HEK293 (cell line): ENCODE measurements at regions not wholly inside any gene's neighbourhood (a gene's known extent, or its start where the extent isn't known, plus 50 kb on each side); places are given as distances from the start of the nearest gene placed in this dataset.

Source experiments
- CTCF ChIA-PET: fragments of 350-600 bp; formaldehyde crosslinking; extraction: SDS; loops from one replicate; lab custom pipeline; 2021; ENCODE audit warnings: antibody characterized with exemption; lab: Yijun Ruan, JAX
- POLR2A ChIA-PET: fragments of 300-600 bp; formaldehyde crosslinking; extraction: SDS; loops from one replicate; lab custom pipeline; 2020; ENCODE audit warnings: antibody characterized with exemption, inconsistent platforms; lab: Yijun Ruan, JAX
- H3K27ac ChIP-seq: fragments of 200-500 bp; sonication (Bioruptor generic); 2 replicates; pipeline ENCODE4 v1.5.1; 2014; ENCODE audit warnings: low read depth, low read length, control low read depth, inconsistent platforms; ENCODE audit errors: extremely low read depth
- H3K36me3 ChIP-seq, 2 experiments: fragments of 200-500 bp in 1 of 2; sonication (Bioruptor generic) in 1 of 2; 1 replicate in 1 of 2; 2 replicates in 1 of 2; pipeline ENCODE4 v1.5.1; 2014 to 2017; ENCODE audit warnings: inconsistent platforms in 2 of 2, low read length in 2 of 2; ENCODE audit not compliant: control insufficient read depth in 2 of 2, insufficient read depth in 1 of 2
- H3K4me1 ChIP-seq: fragments of 200-500 bp; sonication (Bioruptor generic); 2 replicates; pipeline ENCODE4 v1.5.1; 2014; ENCODE audit warnings: mild to moderate bottlenecking, low read length, inconsistent platforms; ENCODE audit not compliant: control insufficient read depth, insufficient read depth
- H3K4me3 ChIP-seq: 2 replicates; pipeline ENCODE4 v1.5.1; 2011; ENCODE audit warnings: low read depth, mild to moderate bottlenecking, control low read depth, low read length, moderate library complexity
- H3K9me3 ChIP-seq: fragments of 200-500 bp; sonication (Bioruptor generic); 2 replicates; pipeline ENCODE4 v1.5.1; 2014; ENCODE audit warnings: low read depth, low read length, inconsistent platforms; ENCODE audit not compliant: control insufficient read depth, insufficient read depth
- GLI2 ChIP-seq: fragments of 450-650 bp; formaldehyde crosslinking; IDR thresholded peaks from 2 replicates; pipeline ENCODE4; 2017; ENCODE audit warnings: missing biosample characterization, missing genetic modification characterization, low read depth, borderline replicate concordance
- GLI4 ChIP-seq: fragments of 450-650 bp; formaldehyde crosslinking; IDR thresholded peaks from 2 replicates; pipeline ENCODE4 v1.5.1; 2016; ENCODE audit warnings: missing biosample characterization, missing genetic modification characterization
- SP2 ChIP-seq: fragments of 450-650 bp; formaldehyde crosslinking; IDR thresholded peaks from 2 replicates; pipeline ENCODE4 v1.5.1; 2016; ENCODE audit warnings: missing biosample characterization, missing genetic modification characterization
- ZBTB8A ChIP-seq: fragments of 450-650 bp; formaldehyde crosslinking; IDR thresholded peaks from 2 replicates; pipeline ENCODE4 v1.5.1; 2016; ENCODE audit warnings: missing biosample characterization, missing genetic modification characterization
- ZFP3 ChIP-seq: fragments of 450-650 bp; formaldehyde crosslinking; IDR thresholded peaks from 2 replicates; pipeline ENCODE4 v1.5.1; 2016; ENCODE audit warnings: low read depth, missing biosample characterization, missing genetic modification characterization
- ZFP41 ChIP-seq: fragments of 450-650 bp; formaldehyde crosslinking; IDR thresholded peaks from 2 replicates; pipeline ENCODE4 v1.5.1; 2016; ENCODE audit warnings: missing biosample characterization, missing genetic modification characterization, borderline replicate concordance
- ZFP69B ChIP-seq: fragments of 450-650 bp; formaldehyde crosslinking; IDR thresholded peaks from 2 replicates; pipeline ENCODE4 v1.5.1; 2016; ENCODE audit warnings: missing biosample characterization, missing genetic modification characterization
- ZNF121 ChIP-seq: fragments of 450-650 bp; formaldehyde crosslinking; IDR thresholded peaks from 2 replicates; pipeline ENCODE4 v1.5.1; 2016; ENCODE audit warnings: missing biosample characterization, missing genetic modification characterization
- ZNF133 ChIP-seq: fragments of 450-650 bp; formaldehyde crosslinking; IDR thresholded peaks from 2 replicates; pipeline ENCODE4 v1.5.1; 2016; ENCODE audit warnings: missing biosample characterization, missing genetic modification characterization
- ZNF169 ChIP-seq: fragments of 450-650 bp; formaldehyde crosslinking; IDR thresholded peaks from 2 replicates; pipeline ENCODE4 v1.5.1; 2016; ENCODE audit warnings: missing biosample characterization, missing genetic modification characterization
- ZNF2 ChIP-seq: fragments of 450-650 bp; formaldehyde crosslinking; IDR thresholded peaks from 2 replicates; pipeline ENCODE4 v1.5.1; 2016; ENCODE audit warnings: missing biosample characterization, missing genetic modification characterization
- ZNF239 ChIP-seq: fragments of 450-650 bp; formaldehyde crosslinking; IDR thresholded peaks from 2 replicates; pipeline ENCODE4 v1.5.1; 2016; ENCODE audit warnings: missing biosample characterization, missing genetic modification characterization
- ZNF24 ChIP-seq: fragments of 450-650 bp; formaldehyde crosslinking; IDR thresholded peaks from 2 replicates; pipeline ENCODE4 v1.5.1; 2016; ENCODE audit warnings: missing biosample characterization, missing genetic modification characterization
- ZNF248 ChIP-seq: fragments of 450-650 bp; formaldehyde crosslinking; IDR thresholded peaks from 2 replicates; pipeline ENCODE4 v1.5.1; 2017; ENCODE audit warnings: missing biosample characterization, missing genetic modification characterization
- ZNF366 ChIP-seq: fragments of 450-650 bp; formaldehyde crosslinking; conservative IDR thresholded peaks from 2 replicates; pipeline ENCODE4 v1.5.1; 2016; ENCODE audit warnings: missing biosample characterization, missing genetic modification characterization
- ZNF37A ChIP-seq: fragments of 450-650 bp; IDR thresholded peaks from 2 replicates; pipeline ENCODE4 v1.5.1; 2018; ENCODE audit warnings: missing biosample characterization, missing genetic modification characterization
- ZNF423 ChIP-seq: fragments of 450-650 bp; formaldehyde crosslinking; IDR thresholded peaks from 2 replicates; pipeline ENCODE4 v1.5.1; 2016; ENCODE audit warnings: missing biosample characterization, missing genetic modification characterization
- ZNF514 ChIP-seq: fragments of 450-650 bp; formaldehyde crosslinking; IDR thresholded peaks from 2 replicates; pipeline ENCODE4 v1.5.1; 2016; ENCODE audit warnings: missing biosample characterization, missing genetic modification characterization
- ZNF621 ChIP-seq: fragments of 450-650 bp; formaldehyde crosslinking; IDR thresholded peaks from 2 replicates; pipeline ENCODE4 v1.5.1; 2017; ENCODE audit warnings: missing biosample characterization, missing genetic modification characterization
- ZNF664 ChIP-seq: fragments of 450-650 bp; formaldehyde crosslinking; IDR thresholded peaks from 2 replicates; pipeline ENCODE4 v1.5.1; 2016; ENCODE audit warnings: missing biosample characterization, missing genetic modification characterization
- ZNF747 ChIP-seq: fragments of 450-650 bp; formaldehyde crosslinking; IDR thresholded peaks from 2 replicates; pipeline ENCODE4 v1.5.1; 2016; ENCODE audit warnings: missing biosample characterization, missing genetic modification characterization
- ZNF785 ChIP-seq: fragments of 450-650 bp; formaldehyde crosslinking; IDR thresholded peaks from 2 replicates; pipeline ENCODE4 v1.5.1; 2016; ENCODE audit warnings: missing biosample characterization, missing genetic modification characterization
- ZXDB ChIP-seq: fragments of 450-650 bp; formaldehyde crosslinking; IDR thresholded peaks from 2 replicates; pipeline ENCODE4 v1.5.1; 2016; ENCODE audit warnings: missing biosample characterization, missing genetic modification characterization
- TF ChIP-seq, protein P1 (sequence below): fragments of 450-650 bp; formaldehyde crosslinking; IDR thresholded peaks from 2 replicates; pipeline ENCODE4 v1.5.1; 2017; ENCODE audit warnings: missing biosample characterization, missing genetic modification characterization
- TF ChIP-seq, protein P2 (sequence below): fragments of 450-650 bp; formaldehyde crosslinking; IDR thresholded peaks from 2 replicates; pipeline ENCODE4; 2016; ENCODE audit warnings: missing biosample characterization, missing genetic modification characterization
- TF ChIP-seq, protein P3 (sequence below): fragments of 450-650 bp; IDR thresholded peaks from 2 replicates; pipeline ENCODE4 v1.5.1; 2018; ENCODE audit warnings: missing biosample characterization, missing genetic modification characterization
- TF ChIP-seq, protein P4 (sequence below): fragments of 450-650 bp; formaldehyde crosslinking; IDR thresholded peaks from 2 replicates; pipeline ENCODE4 v1.5.1; 2016; ENCODE audit warnings: missing biosample characterization, missing genetic modification characterization

DNA sequence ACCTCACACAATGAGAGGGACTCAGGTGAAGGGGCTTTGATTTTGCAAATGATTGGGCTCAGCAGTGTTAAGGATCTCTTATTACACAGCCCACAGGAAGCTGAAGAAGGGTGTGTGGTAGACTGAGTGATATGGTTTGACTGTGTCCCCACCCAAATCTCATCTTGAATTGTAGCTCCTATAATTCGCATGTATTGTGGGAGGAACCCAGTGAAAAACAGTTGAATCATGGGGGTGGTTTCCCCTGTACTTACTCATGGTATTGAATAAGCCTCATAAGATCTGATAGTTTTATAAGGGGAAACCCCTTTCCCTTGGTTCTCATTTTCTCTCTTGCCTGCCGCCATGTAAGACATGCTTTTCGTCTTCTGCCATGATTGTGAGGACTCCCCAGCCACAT is 132.5 kb upstream of the FBXL7 start:
- H3K27ac ChIP-seq: no peak overlapping the region
- CTCF ChIA-PET: no interaction called here
- TF ChIP-seq, protein P1, sequence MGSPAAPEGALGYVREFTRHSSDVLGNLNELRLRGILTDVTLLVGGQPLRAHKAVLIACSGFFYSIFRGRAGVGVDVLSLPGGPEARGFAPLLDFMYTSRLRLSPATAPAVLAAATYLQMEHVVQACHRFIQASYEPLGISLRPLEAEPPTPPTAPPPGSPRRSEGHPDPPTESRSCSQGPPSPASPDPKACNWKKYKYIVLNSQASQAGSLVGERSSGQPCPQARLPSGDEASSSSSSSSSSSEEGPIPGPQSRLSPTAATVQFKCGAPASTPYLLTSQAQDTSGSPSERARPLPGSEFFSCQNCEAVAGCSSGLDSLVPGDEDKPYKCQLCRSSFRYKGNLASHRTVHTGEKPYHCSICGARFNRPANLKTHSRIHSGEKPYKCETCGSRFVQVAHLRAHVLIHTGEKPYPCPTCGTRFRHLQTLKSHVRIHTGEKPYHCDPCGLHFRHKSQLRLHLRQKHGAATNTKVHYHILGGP (tag by site-specific recombination): no peak
- TF ChIP-seq, all 188 proteins: peak for 0
- no peaks in the 10 kb centered on the region for H3K36me3 ChIP-seq
- no peaks in the 10 kb centered on the region for H3K4me1 ChIP-seq
- POLR2A ChIA-PET: no interaction called here
- no peak overlapping the region for H3K4me3 ChIP-seq
- no peaks in the 10 kb centered on the region for H3K9me3 ChIP-seq

DNA sequence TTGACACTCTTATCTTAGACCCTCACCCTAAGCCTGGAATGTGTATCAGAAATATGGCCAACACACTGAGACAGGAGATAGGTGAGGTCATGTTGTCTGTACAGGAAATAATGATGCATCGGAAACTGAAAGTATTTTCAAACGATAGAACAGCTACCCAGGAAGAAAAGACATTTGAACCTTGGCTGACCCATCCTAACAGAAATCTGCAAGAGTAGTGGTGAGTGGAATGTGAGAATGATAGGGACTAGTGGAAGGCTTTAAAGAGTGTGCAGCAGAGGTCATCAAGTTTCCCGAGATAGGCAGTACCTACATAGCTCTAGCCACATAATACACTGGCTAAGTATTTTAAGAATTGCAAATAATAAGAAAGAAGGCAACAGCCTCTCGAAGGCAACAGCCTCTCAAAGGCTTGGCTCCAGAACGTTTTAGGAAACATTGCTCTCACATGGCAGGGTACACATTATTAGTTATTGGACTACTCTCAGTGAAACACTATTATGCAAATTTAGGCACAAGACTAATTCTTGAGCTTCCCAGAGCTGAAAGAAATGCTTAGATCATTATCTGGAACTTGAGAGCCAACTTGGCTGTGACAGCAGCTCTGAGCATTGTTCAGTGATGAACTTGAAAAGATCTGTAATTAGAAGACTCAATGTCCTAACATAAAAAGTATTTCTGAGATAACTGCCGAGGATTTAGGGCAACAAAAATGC is 133.1 kb upstream of the FBXL7 start:
- CTCF ChIA-PET: no interaction called here
- H3K36me3 ChIP-seq: no peaks in the 10 kb centered on the region
- TF ChIP-seq GLI2 (no peak), ZNF169 (tag by site-specific recombination) (no peak), ZNF133 (tag by site-specific recombination) (no peak), ZXDB (no peak), ZNF423 (tag by site-specific recombination) (no peak), ZFP69B (tag by site-specific recombination) (no peak), ZNF621 (no peak), ZNF239 (tag by site-specific recombination) (no peak), SP2 (tag by site-specific recombination) (no peak), ZNF2 (tag by site-specific recombination) (no peak), ZNF747 (no peak)
- TF ChIP-seq, protein P2, sequence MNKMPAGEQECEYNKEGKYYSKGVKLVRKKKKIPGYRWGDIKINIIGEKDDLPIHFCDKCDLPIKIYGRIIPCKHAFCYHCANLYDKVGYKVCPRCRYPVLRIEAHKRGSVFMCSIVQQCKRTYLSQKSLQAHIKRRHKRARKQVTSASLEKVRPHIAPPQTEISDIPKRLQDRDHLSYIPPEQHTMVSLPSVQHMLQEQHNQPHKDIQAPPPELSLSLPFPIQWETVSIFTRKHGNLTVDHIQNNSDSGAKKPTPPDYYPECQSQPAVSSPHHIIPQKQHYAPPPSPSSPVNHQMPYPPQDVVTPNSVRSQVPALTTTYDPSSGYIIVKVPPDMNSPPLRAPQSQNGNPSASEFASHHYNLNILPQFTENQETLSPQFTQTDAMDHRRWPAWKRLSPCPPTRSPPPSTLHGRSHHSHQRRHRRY (tag by site-specific recombination): no peak
- TF ChIP-seq, protein P3, sequence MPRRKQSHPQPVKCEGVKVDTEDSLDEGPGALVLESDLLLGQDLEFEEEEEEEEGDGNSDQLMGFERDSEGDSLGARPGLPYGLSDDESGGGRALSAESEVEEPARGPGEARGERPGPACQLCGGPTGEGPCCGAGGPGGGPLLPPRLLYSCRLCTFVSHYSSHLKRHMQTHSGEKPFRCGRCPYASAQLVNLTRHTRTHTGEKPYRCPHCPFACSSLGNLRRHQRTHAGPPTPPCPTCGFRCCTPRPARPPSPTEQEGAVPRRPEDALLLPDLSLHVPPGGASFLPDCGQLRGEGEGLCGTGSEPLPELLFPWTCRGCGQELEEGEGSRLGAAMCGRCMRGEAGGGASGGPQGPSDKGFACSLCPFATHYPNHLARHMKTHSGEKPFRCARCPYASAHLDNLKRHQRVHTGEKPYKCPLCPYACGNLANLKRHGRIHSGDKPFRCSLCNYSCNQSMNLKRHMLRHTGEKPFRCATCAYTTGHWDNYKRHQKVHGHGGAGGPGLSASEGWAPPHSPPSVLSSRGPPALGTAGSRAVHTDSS (tag by site-specific recombination): no peak
- H3K4me1 ChIP-seq: no peaks in the 10 kb centered on the region
- H3K9me3 ChIP-seq: no peaks in the 10 kb centered on the region
- POLR2A ChIA-PET: no interaction called here
- H3K4me3 ChIP-seq: no peak overlapping the region
- H3K27ac ChIP-seq: no peak overlapping the region

DNA sequence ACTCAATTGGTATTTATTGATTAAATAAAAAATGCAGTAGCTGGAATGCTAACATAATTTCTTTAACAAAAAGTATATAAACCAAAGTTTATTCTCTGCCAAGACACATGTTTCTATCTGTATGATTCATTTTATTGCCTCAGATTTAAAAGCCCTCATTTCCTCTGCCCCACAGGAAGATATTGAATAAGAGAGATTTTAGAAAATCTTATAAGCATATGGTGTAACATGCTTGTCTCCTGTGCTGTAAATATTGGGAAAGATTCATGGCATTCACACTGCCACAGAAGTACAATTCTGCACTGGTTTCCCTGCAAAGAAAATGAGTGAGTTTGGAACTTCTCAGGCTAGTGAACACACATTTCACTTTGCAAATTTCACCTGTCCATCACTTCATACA is 134.9 kb upstream of the FBXL7 start:
- CTCF ChIA-PET: no interaction called here
- Histone ChIP-seq H3K36me3 (no peaks in the 10 kb centered on the region), H3K4me3 (no peak overlapping the region), H3K27ac (no peak overlapping the region), H3K4me1 (no peaks in the 10 kb centered on the region), H3K9me3 (no peaks in the 10 kb centered on the region)
- POLR2A ChIA-PET: no interaction called here
- no peak for TF ChIP-seq ZNF24 (tag by site-specific recombination)
- TF ChIP-seq GLI4 (tag by site-specific recombination): no peak
- no peak for TF ChIP-seq ZNF121 (tag by site-specific recombination)
- TF ChIP-seq ZFP41 (tag by site-specific recombination): no peak
- no peak for TF ChIP-seq ZBTB8A (tag by site-specific recombination)
- TF ChIP-seq, protein P4, sequence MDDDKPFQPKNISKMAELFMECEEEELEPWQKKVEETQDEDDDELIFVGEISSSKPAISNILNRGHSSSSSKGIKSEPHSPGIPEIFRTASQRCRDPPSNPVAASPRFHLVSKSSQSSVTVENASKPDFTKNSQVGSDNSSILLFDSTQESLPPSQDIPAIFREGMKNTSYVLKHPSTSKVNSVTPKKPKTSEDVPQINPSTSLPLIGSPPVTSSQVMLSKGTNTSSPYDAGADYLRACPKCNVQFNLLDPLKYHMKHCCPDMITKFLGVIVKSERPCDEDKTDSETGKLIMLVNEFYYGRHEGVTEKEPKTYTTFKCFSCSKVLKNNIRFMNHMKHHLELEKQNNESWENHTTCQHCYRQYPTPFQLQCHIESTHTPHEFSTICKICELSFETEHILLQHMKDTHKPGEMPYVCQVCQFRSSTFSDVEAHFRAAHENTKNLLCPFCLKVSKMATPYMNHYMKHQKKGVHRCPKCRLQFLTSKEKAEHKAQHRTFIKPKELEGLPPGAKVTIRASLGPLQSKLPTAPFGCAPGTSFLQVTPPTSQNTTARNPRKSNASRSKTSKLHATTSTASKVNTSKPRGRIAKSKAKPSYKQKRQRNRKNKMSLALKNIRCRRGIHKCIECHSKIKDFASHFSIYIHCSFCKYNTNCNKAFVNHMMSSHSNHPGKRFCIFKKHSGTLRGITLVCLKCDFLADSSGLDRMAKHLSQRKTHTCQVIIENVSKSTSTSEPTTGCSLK: no peak
- TF ChIP-seq ZNF366 (tag by site-specific recombination): no peak
- TF ChIP-seq ZNF664 (tag by site-specific recombination): no peak
- no peak for TF ChIP-seq ZNF248 (tag by site-specific recombination)
- no peak for TF ChIP-seq ZNF785 (tag by site-specific recombination)
- no peak for TF ChIP-seq ZFP3
- TF ChIP-seq ZNF37A (tag by site-specific recombination): no peak
- no peak for TF ChIP-seq ZNF747
- TF ChIP-seq ZNF514 (tag by site-specific recombination): no peak
